Dermis microvascular lymphatic vessel endothelial cell (primary cell): ENCODE measurements at regions not wholly inside any gene's neighbourhood (a gene's known extent, or its start where the extent isn't known, plus 50 kb on each side); places are given as distances from the start of the nearest gene placed in this dataset.

Experiments used
- DNase-seq, 2 donors: peaks; one replicate each; pipeline versions ENCODE4 v3.0.0 to v3.0.0-alpha.2; 2010; ENCODE audit warnings: low read depth in 2 of 2

- DNase-seq, result no peak
These were observed 51.6 kb upstream of the SRRM3 start for GRCh38 chr7:76149847-76150691.
